OCI-M1 (cell line): ENCODE measurements at regions not wholly inside any gene's neighbourhood (a gene's known extent, or its start where the extent isn't known, plus 50 kb on each side); places are given as distances from the start of the nearest gene placed in this dataset.
A peak's percentile ranks its signal among the peaks of the same experiment; 100 is the strongest.
"Not testable (repeated sequence)": the region's sequence is repeated elsewhere in the genome, so short reads cannot be mapped to it uniquely, and the experiment has no call there.

ENCODE experiments used
- DNase-seq: peaks from one replicate; lab custom pipeline; 2025; lab: John Stamatoyannopoulos, UW

DNA sequence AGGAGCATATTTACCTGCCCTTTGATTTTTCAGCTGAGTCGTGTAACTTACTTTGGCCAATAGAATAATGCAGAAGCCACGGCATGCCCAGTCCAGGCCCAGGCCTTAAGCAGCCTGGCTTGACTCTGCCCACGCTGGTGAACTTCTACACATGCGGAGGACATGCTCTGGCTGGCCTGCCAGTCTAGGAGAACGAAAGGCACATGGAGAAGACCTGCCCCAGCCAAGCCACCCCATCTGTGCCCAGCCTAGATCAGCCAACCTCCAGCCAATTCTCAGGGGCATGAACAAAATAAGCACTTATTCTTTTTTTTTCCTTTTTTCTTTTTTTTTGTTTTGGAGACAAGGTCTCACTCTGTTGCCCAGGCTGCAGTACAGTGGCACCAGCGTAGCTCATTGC, 112.7 kb upstream of the NANOS1 start:
- no peak for DNase-seq

GRCh38 chr10:118917701-118918100, 111.8 kb upstream of the NANOS1 start:
- DNase-seq: no peak

- no peak for DNase-seq
Observed at GRCh38 chr10:118918116-118918515, 111.4 kb upstream of the NANOS1 start.

- no peak for DNase-seq
Observed at GRCh38 chr10:118918587-118918986, 110.9 kb upstream of the NANOS1 start.

DNA sequence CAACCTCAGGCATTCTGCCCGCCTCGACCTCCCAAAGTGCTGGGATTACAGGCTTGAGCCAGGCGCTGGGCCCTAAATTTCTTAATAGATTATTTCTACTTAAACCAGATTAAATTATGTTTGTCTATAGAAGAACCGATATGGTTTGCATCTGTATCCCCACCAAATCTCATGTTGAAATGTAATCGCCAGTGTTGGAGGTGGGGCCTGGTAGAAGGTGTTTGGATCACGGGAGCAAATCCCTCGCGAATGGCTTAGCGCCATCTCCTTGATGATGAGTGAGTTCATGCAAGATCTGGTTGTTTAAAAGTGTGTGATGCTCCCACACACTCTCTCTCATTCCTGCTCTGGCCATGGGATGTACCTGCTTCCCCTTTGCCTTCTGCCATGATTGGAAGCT, 109.3 kb upstream of the NANOS1 start:
- DNase-seq: no peak

- DNase-seq: no peak
Observed at GRCh38 chr10:118922226-118922625, 107.3 kb upstream of the NANOS1 start.

- DNase-seq: no peak
Observed at GRCh38 chr10:118922972-118923371, 106.5 kb upstream of the NANOS1 start.

DNA sequence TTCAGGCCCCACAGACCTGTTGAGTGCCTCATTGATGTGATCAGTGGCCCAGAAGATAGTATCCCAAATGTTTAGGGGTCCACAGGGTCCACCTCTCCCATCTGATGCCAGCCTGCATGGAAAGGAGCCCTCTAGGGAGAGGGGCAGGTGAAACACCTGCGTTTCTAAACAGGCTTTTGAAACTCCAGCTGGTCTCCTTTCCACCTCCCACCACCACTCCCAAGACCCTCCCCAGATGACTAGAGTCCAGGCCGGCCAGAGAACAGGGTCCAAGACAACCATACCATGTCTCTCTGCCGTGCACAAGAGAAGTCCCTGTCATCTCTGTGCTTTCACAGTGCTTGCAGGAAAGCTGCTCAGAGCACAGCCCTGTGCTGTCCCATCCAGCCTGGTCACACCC, 105.0 kb upstream of the NANOS1 start:
- DNase-seq: no peak

DNA sequence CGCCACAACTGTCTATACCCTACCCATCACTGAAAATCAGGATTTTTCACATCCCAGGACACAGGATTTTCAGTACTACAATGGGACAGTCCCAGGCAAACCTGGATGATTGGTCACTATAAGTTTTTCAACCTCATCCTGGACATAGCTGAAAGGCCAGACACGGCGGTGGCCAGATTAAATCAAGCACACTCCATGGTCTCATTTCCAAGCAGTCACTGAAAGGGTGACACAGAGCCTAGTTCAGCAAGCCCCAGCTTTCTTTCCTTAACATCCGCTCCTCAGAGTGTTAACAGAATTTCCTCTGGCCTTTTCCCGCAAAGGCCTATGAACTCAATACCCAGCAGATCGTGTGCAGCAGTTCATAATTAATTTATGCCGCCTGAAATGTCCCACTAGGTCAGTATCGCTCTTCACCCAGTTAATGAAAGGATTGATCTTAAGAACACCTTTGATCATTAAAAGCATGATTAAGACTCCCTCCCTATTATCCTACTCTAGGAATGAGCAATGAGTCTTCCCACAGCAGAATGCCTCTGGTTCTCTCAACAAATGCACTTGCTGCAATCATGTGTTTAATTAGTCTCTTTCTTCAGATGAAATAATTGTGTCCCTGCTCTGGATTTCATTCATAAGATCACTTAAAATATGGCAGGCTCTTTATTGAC, 104.0 kb upstream of the NANOS1 start:
- DNase-seq: no peak

DNA sequence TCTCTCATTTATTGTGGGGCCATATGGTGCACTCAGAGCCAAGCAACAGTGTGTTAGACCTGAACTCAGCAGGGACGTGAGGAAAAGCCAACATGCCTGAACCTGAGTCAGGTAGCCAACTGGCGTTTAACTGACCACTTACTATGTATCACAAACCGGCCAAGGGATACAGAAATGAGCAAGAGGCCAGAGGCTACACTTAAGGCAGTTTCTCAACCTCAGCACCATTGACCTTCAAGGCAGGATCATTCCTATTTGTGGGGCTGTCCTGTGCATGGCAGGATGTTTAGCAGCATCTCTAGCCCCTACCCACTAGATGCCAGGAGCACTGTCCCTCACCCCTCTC, 103.5 kb upstream of the NANOS1 start:
- no peak for DNase-seq

DNA sequence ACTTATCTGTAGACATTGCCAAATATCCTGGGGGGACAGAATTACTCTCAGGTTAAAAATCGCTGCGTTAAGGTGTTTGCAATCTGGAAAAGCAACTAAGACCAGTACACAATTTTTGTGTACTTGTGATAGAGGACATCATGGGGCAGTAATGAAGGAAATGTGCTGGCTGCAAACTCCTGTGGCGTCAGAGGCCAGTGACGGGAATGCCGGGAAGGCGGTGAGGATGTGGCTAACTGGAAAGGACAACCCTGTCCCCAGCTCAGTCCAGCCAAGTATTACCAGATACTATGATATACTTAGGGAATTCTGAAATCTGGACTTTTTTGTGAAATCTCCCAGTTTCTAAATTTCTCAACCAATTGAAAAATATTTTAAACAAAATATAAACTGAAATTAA, 103.1 kb upstream of the NANOS1 start:
- no peak for DNase-seq

- no peak for DNase-seq
Observed at GRCh38 chr10:118926903-118927302, 102.6 kb upstream of the NANOS1 start.

DNA sequence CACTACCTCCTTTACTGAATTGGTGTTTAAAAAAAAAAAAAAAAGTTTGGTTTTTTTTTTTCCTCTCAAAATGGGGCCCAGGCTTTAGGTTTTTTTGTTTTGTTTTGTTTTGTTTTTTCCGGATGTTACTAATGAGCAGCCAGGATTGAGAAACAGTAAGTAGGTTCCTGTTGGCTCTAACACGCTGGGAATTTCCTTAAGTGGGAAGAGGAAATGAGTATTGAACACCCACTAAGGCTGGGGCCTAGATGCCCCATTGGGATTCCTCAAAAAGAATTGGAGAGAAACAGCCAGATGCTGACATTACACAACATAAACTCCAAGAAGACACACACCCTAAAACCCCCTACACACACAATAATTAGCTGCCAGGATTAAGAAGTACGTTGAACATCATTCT, 102.2 kb upstream of the NANOS1 start:
- no peak for DNase-seq

DNA sequence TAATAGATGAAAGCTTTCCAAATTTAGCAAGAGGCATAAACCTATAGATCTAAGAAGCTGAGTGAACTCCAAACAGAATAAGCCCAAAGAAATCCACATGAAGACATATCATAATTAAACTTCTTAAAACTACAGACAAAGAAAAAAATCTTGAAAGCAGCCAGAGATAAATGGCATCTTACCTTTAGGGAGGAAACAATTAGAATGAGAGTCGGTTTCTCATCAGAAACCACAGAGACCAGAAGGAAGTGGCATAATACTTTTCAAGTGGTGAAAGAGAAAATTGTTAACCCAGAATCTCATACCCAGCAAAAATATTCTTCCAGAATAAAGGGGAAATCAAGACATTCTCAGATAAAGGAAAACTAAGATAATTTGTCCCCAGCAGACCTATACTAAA, 98.9 kb upstream of the NANOS1 start:
- no peak for DNase-seq

DNA sequence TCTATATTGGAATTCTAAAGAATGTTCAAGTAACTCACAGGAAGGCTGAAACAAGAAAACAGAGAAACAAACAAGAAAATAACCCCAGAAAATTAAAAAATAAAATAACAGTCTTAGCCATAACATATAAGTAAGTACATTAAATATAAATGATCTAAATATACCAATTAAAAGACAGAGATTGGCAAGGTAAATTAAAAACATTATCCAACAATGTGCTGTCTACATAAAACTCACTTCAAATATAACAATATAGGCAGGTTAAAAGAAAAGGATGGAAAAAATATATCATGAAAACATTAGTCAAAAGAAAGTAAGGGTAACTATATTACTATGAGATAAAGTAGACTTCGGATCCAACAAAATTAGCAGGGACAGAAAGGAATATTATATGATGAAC, 98.1 kb upstream of the NANOS1 start:
- no peak for DNase-seq

- DNase-seq: not testable (repeated sequence)
Observed at GRCh38 chr10:118932154-118932553, 97.4 kb upstream of the NANOS1 start.

- no peak for DNase-seq
Observed at GRCh38 chr10:118937226-118937625, 92.3 kb upstream of the NANOS1 start.

DNA sequence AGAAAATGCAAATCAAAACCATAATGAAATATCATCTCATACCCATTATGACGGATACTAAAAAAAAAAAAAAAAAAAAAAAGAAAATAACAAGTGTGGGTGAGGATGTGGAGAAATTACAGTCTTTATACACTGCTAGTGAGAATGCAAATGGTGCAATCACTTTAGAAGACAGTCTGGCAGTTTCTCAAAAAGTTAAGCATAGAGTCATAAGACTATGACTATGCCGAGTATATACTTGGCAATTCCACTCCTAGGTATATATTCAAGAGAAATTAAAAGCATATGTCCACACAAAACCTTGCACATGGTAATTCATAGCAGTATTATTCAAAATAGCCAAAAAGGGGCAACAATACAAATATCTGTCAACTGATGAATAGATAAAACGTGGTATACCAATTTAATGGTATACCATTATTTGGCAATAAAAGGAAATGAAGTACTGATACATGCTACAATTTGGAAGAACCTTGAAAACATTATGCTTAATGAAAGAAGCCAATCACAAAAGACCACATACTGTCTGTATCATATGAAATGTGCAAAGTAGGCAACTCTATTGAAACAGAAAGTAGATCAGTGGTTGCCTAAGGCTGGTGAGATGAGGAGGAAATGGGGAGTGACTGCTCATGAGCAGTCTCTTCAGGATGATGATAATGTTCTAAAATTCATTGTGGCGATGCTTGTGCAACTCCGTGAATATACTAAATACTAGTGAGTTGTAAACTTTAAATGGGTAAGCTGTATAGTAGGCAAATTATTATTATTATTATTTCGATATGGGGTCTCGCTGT, 90.1 kb upstream of the NANOS1 start:
- peak; percentile 20 for DNase-seq

DNA sequence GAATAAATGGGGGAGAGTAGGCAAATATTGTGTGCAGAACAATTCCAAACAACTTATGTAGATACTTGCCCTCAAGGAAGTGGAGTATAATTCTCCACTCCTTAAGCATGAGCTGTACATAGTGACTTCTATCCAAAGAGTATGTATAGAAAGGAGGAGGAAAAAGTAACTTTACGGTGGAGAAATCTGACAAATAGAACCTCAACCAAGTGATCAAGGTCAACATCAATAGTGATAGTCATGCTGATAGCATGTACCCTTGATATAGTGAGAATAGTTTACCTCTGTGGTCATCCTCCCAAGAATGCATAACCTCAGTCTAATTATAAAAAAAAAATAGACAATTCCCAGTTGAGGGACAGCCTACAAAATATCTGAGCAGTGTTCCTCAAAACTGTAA, 89.1 kb upstream of the NANOS1 start:
- no peak for DNase-seq

DNA sequence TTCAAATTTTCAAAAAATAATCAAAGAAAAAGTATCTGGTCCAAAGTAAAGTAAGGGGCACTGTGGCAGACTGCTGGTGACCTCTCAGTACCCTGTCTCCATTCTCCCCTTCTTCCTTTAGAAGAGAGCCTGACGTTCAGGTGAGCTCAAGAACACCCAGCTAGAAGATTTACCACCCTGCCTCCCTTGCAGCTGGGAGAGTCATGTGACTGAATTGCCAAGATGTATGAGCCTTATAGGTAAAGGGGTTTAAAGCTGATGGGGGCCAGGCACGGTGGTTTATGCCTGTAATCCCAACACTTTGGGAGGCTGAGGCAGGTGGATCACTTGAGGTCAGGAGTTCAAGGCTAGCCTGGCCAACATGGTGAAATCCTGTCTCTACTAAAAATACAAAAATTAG, 86.3 kb upstream of the NANOS1 start:
- DNase-seq: no peak

GRCh38 chr10:118944959-118945633, 84.4 kb upstream of the NANOS1 start:
- no peak for DNase-seq

- DNase-seq: no peak
Observed at GRCh38 chr10:118948786-118949185, 80.7 kb upstream of the NANOS1 start.

GRCh38 chr10:118950190-118950680, 79.3 kb upstream of the NANOS1 start:
- DNase-seq: no peak
